Hepatocyte (in vitro differentiated cells): ENCODE measurements at regions not wholly inside any gene's neighbourhood (a gene's known extent, or its start where the extent isn't known, plus 50 kb on each side); places are given as distances from the start of the nearest gene placed in this dataset.

Experiments used
- DNase-seq: peaks from one replicate; pipeline ENCODE4 v3.0.0-alpha.2; 2016; ENCODE audit warnings: low spot score
- H2AFZ ChIP-seq: fragments of 200-600 bp; sonication (generic); 2 replicates; pipeline ENCODE4 v1.6.0; 2016; ENCODE audit warnings: antibody characterized with exemption, mild to moderate bottlenecking
- H3K27ac ChIP-seq: fragments of 200-600 bp; sonication (generic); 2 replicates; pipeline ENCODE4 v1.5.1; 2016; ENCODE audit warnings: mild to moderate bottlenecking
- H3K27me3 ChIP-seq: fragments of 200-600 bp; sonication (generic); 2 replicates; pipeline ENCODE4 v1.6.1; 2016
- H3K36me3 ChIP-seq: fragments of 200-600 bp; sonication (generic); replicated peaks from 2 replicates; pipeline ENCODE4 v1.5.1; 2016; ENCODE audit warnings: low read depth; ENCODE audit not compliant: insufficient read depth
- H3K4me1 ChIP-seq: fragments of 200-600 bp; sonication (generic); 2 replicates; pipeline ENCODE4 v1.5.1; 2016; ENCODE audit warnings: mild to moderate bottlenecking, moderate library complexity; ENCODE audit not compliant: insufficient read depth
- H3K4me2 ChIP-seq: fragments of 200-600 bp; sonication (generic); 2 replicates; pipeline ENCODE4 v1.6.0; 2016
- H3K4me3 ChIP-seq: fragments of 200-600 bp; sonication (generic); 2 replicates; pipeline ENCODE4 v1.5.1; 2016; ENCODE audit warnings: mild to moderate bottlenecking
- H3K79me2 ChIP-seq: fragments of 200-600 bp; sonication (generic); 2 replicates; pipeline ENCODE4 v1.6.0; 2017; ENCODE audit warnings: mild to moderate bottlenecking
- H3K9me2 ChIP-seq: fragments of 200-600 bp; sonication (generic); replicated peaks from 2 replicates; pipeline ENCODE4 v1.6.0; 2017; ENCODE audit warnings: mild to moderate bottlenecking; ENCODE audit not compliant: insufficient read depth
- H3K9me3 ChIP-seq: fragments of 200-600 bp; sonication (generic); 2 replicates; pipeline ENCODE4 v1.5.1; 2016; ENCODE audit warnings: low read depth, mild to moderate bottlenecking
- H4K20me1 ChIP-seq: fragments of 200-600 bp; sonication (generic); 2 replicates; pipeline ENCODE4 v1.6.0; 2016; ENCODE audit warnings: mild to moderate bottlenecking; ENCODE audit not compliant: insufficient read depth, poor library complexity, severe bottlenecking
- EZH2 ChIP-seq: fragments of 200-600 bp; sonication (generic); IDR thresholded peaks from 2 replicates; pipeline ENCODE4 v1.6.1; 2016; ENCODE audit warnings: antibody characterized with exemption, mild to moderate bottlenecking, borderline replicate concordance
- EZH2phosphoT487 ChIP-seq: fragments of 200-600 bp; sonication (generic); IDR thresholded peaks from one replicate; pipeline ENCODE4 v1.6.1; 2018; ENCODE audit warnings: antibody characterized with exemption, mild to moderate bottlenecking, low read depth, moderate library complexity; ENCODE audit not compliant: unreplicated experiment, severe bottlenecking
- WGBS: methylation state at CpG from one replicate; pipeline ENCODE4 v1.1.6; 2016; ENCODE audit warnings: low lambda C conversion rate; ENCODE audit errors: missing lambda C conversion rate; 5-methylcytosine and 5-hydroxymethylcytosine counted together
- TF ChIP-seq, protein P1 (sequence below): fragments of 200-600 bp; sonication (generic); IDR thresholded peaks from 2 replicates; pipeline ENCODE4 v1.5.1; 2016; ENCODE audit warnings: antibody characterized with exemption, mild to moderate bottlenecking; ENCODE audit not compliant: poor library complexity

DNA sequence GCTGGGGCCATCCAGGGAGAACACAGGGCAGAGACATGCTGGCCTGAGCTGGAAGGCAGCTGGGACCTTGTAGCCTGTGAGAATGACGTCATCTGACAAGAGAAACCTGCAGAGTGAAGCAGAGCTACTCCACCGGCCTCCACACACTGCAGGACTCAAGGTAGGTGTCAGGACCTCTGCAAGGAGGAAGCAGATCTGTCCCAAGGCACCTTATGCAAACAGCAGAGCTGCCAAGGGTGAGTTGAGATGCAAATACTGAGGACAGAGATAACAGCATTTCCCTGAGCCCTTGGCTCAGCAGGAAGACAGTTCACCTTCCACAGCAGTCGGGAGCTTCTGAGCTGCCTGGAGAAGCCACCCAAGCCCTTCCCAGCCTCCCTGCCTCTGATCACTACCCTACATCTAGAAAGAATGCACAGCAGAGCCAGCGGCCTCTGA, 51.9 kb upstream of the IGSF9B start:
- peak; percentile 63 for DNase-seq
- Histone ChIP-seq H3K27ac (no peak overlapping the region), H2AFZ (no peak overlapping the region), H3K4me1 (no peaks in the 10 kb centered on the region), H3K79me2 (no peaks in the 10 kb centered on the region), H3K4me3 (no peak overlapping the region), H3K9me2 (no peaks in the 10 kb centered on the region), H3K27me3 (peaks cover 9% of the 10 kb centered on the region), H3K36me3 (no peaks in the 10 kb centered on the region), H3K4me2 (no peak overlapping the region), H3K9me3 (no peaks in the 10 kb centered on the region), H4K20me1 (no peaks in the 10 kb centered on the region)
- 31% methylated on average over 4 of the region's 4 CpGs for WGBS
- no peak for TF ChIP-seq EZH2
- TF ChIP-seq, protein P1, sequence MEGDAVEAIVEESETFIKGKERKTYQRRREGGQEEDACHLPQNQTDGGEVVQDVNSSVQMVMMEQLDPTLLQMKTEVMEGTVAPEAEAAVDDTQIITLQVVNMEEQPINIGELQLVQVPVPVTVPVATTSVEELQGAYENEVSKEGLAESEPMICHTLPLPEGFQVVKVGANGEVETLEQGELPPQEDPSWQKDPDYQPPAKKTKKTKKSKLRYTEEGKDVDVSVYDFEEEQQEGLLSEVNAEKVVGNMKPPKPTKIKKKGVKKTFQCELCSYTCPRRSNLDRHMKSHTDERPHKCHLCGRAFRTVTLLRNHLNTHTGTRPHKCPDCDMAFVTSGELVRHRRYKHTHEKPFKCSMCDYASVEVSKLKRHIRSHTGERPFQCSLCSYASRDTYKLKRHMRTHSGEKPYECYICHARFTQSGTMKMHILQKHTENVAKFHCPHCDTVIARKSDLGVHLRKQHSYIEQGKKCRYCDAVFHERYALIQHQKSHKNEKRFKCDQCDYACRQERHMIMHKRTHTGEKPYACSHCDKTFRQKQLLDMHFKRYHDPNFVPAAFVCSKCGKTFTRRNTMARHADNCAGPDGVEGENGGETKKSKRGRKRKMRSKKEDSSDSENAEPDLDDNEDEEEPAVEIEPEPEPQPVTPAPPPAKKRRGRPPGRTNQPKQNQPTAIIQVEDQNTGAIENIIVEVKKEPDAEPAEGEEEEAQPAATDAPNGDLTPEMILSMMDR = no peak
- TF ChIP-seq EZH2phosphoT487 = no peak

DNA sequence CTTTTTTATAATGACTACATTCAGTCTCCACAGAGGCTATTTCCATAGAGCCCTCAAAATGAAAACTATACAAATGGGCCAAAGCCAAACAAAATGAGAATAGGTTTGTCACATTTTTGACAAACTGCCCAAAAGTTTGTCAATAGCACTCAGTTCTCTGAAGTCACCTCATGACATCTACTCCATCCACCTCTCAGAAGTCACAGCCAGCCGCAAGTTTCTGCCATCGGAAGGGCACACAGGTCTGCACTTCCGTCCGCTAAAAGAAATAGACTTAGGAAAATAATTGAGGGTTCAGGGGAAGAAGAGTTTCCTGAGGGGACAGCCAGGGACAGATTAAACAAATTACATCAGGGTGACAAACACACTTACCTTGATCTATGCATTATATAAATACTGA, 55.4 kb upstream of the JAM3 start:
- Histone ChIP-seq H4K20me1 (no peaks in the 10 kb centered on the region), H3K27ac (no peak overlapping the region), H3K4me1 (no peaks in the 10 kb centered on the region), H3K4me2 (no peak overlapping the region), H3K79me2 (no peaks in the 10 kb centered on the region), H3K4me3 (no peak overlapping the region), H3K9me3 (no peaks in the 10 kb centered on the region), H3K9me2 (no peaks in the 10 kb centered on the region), H3K27me3 (peaks cover 43% of the 10 kb centered on the region), H2AFZ (no peak overlapping the region), H3K36me3 (no peaks in the 10 kb centered on the region)
- DNase-seq = no peak
- WGBS = 91% methylated on average over 4 of the region's 4 CpGs
- TF ChIP-seq EZH2phosphoT487 (no peak), EZH2 (no peak)
- TF ChIP-seq, protein P1 = no peak

DNA sequence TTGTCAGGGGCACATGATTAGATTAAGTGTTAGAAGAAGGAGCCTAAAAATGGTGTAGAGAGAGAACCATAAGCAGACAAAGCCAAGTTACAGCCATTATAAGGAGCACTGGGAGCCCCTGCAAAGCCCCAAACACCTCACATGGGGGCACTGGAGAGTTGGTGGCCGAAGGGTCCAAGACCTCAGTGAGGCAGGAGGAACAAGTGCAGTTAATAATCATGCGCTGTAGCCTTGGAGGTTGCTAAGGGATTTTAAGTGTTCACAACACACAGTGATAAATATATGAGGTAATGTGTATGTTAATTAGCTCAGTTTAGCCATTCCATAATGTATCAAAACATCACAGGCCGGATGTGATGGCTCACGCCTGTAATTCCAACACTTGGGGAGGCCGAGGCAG, 54.4 kb upstream of the JAM3 start:
- Histone ChIP-seq H3K4me3 (no peak overlapping the region), H3K4me1 (no peaks in the 10 kb centered on the region), H2AFZ (no peak overlapping the region), H3K79me2 (no peaks in the 10 kb centered on the region), H3K9me2 (no peaks in the 10 kb centered on the region), H3K27ac (no peak overlapping the region), H4K20me1 (no peaks in the 10 kb centered on the region), H3K27me3 (peaks cover 47% of the 10 kb centered on the region), H3K4me2 (no peak overlapping the region), H3K36me3 (no peaks in the 10 kb centered on the region), H3K9me3 (no peaks in the 10 kb centered on the region)
- WGBS = 81% methylated on average over 5 of the region's 5 CpGs
- no peak for DNase-seq
- TF ChIP-seq, protein P1 = no peak
- TF ChIP-seq EZH2 = no peak
- TF ChIP-seq EZH2phosphoT487 = no peak

DNA sequence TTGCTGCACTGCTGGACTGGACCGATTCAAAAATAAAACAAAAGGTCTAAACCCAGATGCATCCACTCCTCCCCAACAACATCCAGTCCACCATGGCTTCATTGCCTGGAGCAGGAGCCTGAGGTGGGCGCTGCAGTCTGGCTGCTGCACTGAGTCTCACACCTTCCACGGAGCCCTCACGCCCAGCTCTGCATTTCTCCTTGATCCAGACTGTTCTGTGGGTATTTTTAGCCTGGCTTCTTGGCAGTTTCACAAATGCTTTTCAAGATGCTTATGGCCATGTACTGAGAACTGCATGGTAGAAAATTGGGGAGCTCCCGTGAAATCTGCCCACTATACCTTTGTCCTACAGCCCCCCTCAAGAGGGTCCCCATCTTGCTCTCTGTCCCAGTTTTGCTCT, 53.3 kb upstream of the JAM3 start:
- no peak overlapping the region for H2AFZ ChIP-seq
- peaks cover 47% of the 10 kb centered on the region for H3K27me3 ChIP-seq
- no peaks in the 10 kb centered on the region for H3K4me1 ChIP-seq
- H3K79me2 ChIP-seq = no peaks in the 10 kb centered on the region
- H4K20me1 ChIP-seq = no peaks in the 10 kb centered on the region
- H3K4me2 ChIP-seq = no peak overlapping the region
- H3K4me3 ChIP-seq = no peak overlapping the region
- 88% methylated on average over 5 of the region's 5 CpGs for WGBS
- TF ChIP-seq, protein P1 = no peak
- TF ChIP-seq EZH2 (no peak), EZH2phosphoT487 (no peak)
- H3K9me2 ChIP-seq = no peaks in the 10 kb centered on the region
- no peak overlapping the region for H3K27ac ChIP-seq
- DNase-seq = no peak
- H3K36me3 ChIP-seq = no peaks in the 10 kb centered on the region
- H3K9me3 ChIP-seq = no peaks in the 10 kb centered on the region
